GM12874 (cell line): ENCODE measurements at regions not wholly inside any gene's neighbourhood (a gene's known extent, or its start where the extent isn't known, plus 50 kb on each side); places are given as distances from the start of the nearest gene placed in this dataset.

Source experiments
- TF ChIP-seq, protein P1 (sequence below): IDR thresholded peaks from 2 replicates; pipeline ENCODE4 v1.5.1; 2011; ENCODE audit warnings: low read depth, mild to moderate bottlenecking, control low read depth, low read length, moderate library complexity; ENCODE audit not compliant: insufficient read depth

DNA sequence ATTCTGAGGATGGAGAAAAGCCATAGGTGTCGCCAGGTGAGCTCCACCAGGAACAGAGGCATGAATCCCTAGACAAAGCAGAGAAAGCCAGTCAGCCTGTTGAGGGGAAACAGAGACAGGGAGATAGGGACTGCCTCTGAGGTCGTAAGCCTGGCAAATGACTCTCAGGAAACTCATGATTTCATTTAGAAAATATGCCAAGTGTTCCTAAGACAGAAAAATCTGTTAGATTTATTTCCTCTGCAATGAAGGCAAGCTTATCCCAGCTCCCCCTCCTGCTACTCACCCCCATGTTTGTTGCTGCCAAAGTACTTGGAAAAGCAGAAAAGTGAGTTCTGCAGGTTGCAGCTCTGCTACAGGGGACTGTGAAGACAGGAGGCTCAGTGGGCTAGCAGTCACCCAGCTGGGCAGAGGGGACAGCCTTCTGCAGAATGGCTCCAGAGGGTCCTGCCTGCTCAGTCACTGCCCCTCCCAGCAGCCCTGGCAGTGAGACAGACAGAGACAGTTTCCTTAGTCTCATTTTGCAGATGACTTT lies 184.3 kb downstream of the ADRA2A start:
- TF ChIP-seq, protein P1, sequence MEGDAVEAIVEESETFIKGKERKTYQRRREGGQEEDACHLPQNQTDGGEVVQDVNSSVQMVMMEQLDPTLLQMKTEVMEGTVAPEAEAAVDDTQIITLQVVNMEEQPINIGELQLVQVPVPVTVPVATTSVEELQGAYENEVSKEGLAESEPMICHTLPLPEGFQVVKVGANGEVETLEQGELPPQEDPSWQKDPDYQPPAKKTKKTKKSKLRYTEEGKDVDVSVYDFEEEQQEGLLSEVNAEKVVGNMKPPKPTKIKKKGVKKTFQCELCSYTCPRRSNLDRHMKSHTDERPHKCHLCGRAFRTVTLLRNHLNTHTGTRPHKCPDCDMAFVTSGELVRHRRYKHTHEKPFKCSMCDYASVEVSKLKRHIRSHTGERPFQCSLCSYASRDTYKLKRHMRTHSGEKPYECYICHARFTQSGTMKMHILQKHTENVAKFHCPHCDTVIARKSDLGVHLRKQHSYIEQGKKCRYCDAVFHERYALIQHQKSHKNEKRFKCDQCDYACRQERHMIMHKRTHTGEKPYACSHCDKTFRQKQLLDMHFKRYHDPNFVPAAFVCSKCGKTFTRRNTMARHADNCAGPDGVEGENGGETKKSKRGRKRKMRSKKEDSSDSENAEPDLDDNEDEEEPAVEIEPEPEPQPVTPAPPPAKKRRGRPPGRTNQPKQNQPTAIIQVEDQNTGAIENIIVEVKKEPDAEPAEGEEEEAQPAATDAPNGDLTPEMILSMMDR, result no peak

DNA sequence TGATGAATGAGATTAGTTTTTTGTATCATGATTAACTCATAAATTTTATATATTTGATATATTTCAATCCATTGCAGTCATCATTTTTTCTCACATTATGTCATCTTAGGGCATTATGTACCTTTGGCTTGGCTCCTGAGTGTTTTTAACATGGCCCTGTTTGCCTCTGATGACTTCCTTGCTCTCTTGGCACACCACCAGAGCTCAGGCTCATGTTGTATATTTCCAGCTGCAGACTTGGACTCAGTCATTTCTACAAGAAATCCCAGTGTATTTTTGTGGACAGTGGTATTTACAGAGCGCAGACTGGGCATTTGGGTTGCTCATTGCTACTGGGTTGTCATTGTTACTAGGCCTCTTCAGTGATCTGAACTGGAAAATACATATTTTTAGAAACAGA lies 188.5 kb downstream of the ADRA2A start:
- TF ChIP-seq, protein P1, result no peak

DNA sequence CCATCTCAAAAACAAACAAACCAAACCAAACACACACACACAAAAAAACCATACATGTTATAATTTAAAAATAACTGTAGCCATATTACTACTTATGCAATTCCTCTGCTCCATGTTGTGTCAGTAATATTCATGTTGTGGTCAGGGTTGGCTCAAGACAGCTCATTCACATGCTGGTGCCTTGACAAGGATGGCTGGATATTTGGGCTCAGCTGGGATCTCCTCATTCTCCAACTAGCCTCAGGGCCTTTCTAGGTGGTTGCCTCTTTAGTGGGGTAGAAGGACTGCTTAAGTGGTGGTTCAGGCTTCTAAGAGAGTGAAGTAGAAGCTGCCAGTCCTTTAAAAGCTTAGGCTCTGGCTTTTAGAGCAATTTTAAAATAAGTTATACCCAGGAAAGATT lies 189.3 kb downstream of the ADRA2A start:
- TF ChIP-seq, protein P1, result no peak

DNA sequence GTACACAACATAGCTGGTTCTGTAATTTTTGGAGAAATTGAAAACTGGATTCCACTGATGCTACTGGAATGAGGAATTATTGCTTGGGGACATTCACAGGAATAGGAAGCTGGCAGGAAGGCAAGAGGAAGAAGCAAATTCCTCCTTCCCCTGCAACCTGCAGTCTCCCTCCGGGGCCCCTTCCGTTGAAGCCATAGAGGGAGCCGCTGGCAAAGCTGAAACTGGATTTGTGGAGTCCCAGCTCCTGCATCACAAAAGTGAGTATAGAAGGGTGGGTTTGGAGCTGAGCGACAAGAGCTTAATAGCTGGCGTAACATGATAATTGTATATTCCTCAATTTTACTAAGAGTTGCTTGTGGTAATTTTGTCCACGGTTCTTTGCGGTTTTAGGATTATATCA lies 190.8 kb downstream of the ADRA2A start:
- TF ChIP-seq, protein P1, result no peak

DNA sequence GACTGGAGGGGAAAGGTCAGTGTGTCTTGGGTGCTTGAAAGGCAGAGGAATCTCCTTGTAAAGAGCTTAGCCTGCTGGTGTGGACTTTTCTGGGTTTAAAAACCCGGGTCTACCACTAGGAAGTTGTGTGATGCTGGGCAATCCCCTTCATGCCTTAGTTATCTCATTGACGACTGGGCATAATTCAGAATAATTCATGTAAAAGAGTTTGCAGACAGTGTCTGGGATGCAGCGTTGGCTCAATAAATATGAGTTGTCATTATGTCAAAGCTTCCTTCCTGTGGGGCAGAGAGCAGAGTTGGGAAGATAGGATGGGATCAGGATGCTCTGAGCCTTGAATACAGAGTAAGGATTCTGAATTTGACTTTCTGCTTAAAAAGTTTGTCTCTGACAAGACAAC lies 196.4 kb downstream of the ADRA2A start:
- TF ChIP-seq, protein P1, result no peak

DNA sequence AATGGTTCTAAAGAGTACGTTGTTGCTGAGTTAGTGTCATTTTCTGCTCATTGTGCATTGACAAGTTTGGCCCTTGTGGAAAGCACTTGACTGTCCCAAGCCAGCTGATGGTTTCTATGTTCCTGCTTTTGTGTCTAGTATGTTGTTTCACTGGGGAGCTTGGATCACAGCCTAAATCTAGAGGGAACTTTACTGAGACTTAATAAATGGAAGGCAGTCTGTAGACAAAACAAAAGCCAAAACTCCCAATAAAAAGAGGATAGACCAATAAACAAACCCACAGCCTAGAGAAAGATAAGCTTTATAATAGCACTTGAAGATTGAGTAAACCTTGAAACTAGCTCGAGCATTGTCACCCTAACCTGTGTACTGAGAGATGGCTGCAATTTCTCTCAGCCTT lies 196.8 kb downstream of the ADRA2A start:
- TF ChIP-seq, protein P1, result no peak

DNA sequence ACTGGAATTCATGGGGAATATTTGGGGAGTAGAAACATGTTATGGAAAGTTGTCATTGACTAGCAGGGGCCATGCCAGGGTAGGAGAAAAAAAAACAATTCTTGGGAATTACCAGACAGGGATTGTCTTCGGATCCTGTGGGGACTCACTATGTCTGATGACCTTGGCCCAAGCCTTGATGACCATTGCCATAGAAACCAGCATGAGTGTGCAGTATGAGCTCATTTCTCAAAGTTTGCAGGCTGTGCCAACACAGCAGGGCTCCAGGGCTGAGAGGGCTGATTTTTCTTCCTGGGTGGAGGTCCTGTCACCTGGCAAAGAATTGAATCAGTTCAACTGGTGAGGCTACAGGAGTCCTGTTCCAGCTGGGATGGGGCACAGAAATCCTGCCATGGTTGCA lies 198.3 kb downstream of the ADRA2A start:
- TF ChIP-seq, protein P1, result no peak
